GM12878 (cell line): ENCODE measurements at regions not wholly inside any gene's neighbourhood (a gene's known extent, or its start where the extent isn't known, plus 50 kb on each side); places are given as distances from the start of the nearest gene placed in this dataset.

Source experiments
- ATAC-seq: fragments of 200-7000 bp; cut with Tn5 transposase; 3 replicates; pipeline ENCODE4 v1.9.1; 2020; ENCODE audit warnings: mild to moderate bottlenecking, moderate library complexity
- BruUV-seq: library from RNA; stranded (reverse); fragments of 400-500 nt; replicated peaks from 2 replicates; lab custom pipeline; 2021; lab: Mats Ljungman, UMichigan
- CTCF ChIA-PET: fragments of 300-600 bp; sonication (Branson Sonifier 250); formaldehyde crosslinking; extraction: SDS; loops from one replicate; lab custom pipeline; 2021; ENCODE audit warnings: inconsistent platforms; lab: Yijun Ruan, JAX
- POLR2A ChIA-PET: fragments of 350-600 bp; formaldehyde crosslinking; extraction: SDS; loops from one replicate; lab custom pipeline; 2021; ENCODE audit warnings: inconsistent platforms; lab: Charles Lee
- RAD21 ChIA-PET: fragments of 300-600 bp; sonication (Branson Sonifier 250); formaldehyde crosslinking; loops from one replicate; lab custom pipeline; 2023; ENCODE audit warnings: antibody characterized with exemption; ENCODE audit not compliant: unreplicated experiment; lab: Charles Lee
- SMC1A ChIA-PET: fragments of 300-600 bp; sonication (Branson Sonifier 250); formaldehyde crosslinking; loops from one replicate; lab custom pipeline; 2023; ENCODE audit not compliant: unreplicated experiment, uncharacterized antibody; lab: Charles Lee
- DNase-seq: peaks from one replicate; pipeline ENCODE4 v3.0.0-alpha.2; 2011; ENCODE audit warnings: low read depth, low spot score
- FAIRE-seq: peaks from 3 replicates; lab custom pipeline; 2011; peaks lifted over from hg19 to GRCh38; lab: Jason Lieb, UNC
- H2AFZ ChIP-seq: 2 replicates; pipeline ENCODE4 v1.6.0; 2011; ENCODE audit warnings: low read depth, low read length, control low read depth; ENCODE audit not compliant: control insufficient read depth
- H3K27ac ChIP-seq: 2 replicates; pipeline ENCODE4 v1.5.1; 2011; ENCODE audit warnings: control low read depth; ENCODE audit not compliant: control insufficient read depth, insufficient read depth
- H3K27me3 ChIP-seq, 2 experiments: replicated peaks in 1 of 2; 2 replicates each; pipeline versions ENCODE4 v1.6.0 to v1.6.1; 2011; ENCODE audit warnings: low read length in 1 of 2; ENCODE audit not compliant: control insufficient read depth in 2 of 2, insufficient read depth in 2 of 2
- H3K36me3 ChIP-seq, 2 experiments: 2 replicates each; pipeline ENCODE4 v1.5.1; 2011; ENCODE audit warnings: low read length in 1 of 2; ENCODE audit not compliant: control insufficient read depth in 2 of 2, insufficient read depth in 2 of 2
- H3K4me1 ChIP-seq: 2 replicates; pipeline ENCODE4 v1.6.1; 2011; ENCODE audit warnings: mild to moderate bottlenecking, low read length, moderate library complexity, mixed read lengths; ENCODE audit not compliant: control insufficient read depth, insufficient read depth
- H3K4me2 ChIP-seq: 2 replicates; pipeline ENCODE4 v1.6.0; 2011; ENCODE audit warnings: control low read depth; ENCODE audit not compliant: control insufficient read depth, insufficient read depth
- H3K4me3 ChIP-seq: fragments of 200-600 bp; sonication (generic); 2 replicates; pipeline ENCODE4 v1.5.1; 2016
- H3K79me2 ChIP-seq: 2 replicates; pipeline ENCODE4 v1.6.0; 2011; ENCODE audit warnings: low read length; ENCODE audit not compliant: control insufficient read depth, insufficient read depth
- H3K9ac ChIP-seq: 2 replicates; pipeline ENCODE4 v1.8.0; 2011; ENCODE audit warnings: low read length, control low read depth, mixed read lengths; ENCODE audit not compliant: control insufficient read depth, insufficient read depth
- H3K9me3 ChIP-seq: replicated peaks from 3 replicates; pipeline ENCODE4 v1.5.1; 2011; ENCODE audit warnings: mild to moderate bottlenecking, low read length; ENCODE audit not compliant: control insufficient read depth, insufficient read depth
- H4K20me1 ChIP-seq: 2 replicates; pipeline ENCODE4 v1.6.0; 2011; ENCODE audit not compliant: control insufficient read depth, insufficient read depth
- ATF7 ChIP-seq: fragments of 450-650 bp; IDR thresholded peaks from 2 replicates; pipeline ENCODE4 v1.6.1; 2016; ENCODE audit warnings: low read depth, mild to moderate bottlenecking
- CBX5 ChIP-seq: sonication (generic); IDR thresholded peaks from 2 replicates; pipeline ENCODE4 v1.6.1; 2016; ENCODE audit warnings: low read depth, moderate library complexity, mild to moderate bottlenecking, inconsistent platforms
- CHD1 ChIP-seq: IDR thresholded peaks from 2 replicates; pipeline ENCODE4 v1.6.1; 2012; ENCODE audit warnings: low read depth, low read length, improper control_type of control experiment
- CREB1 ChIP-seq: IDR thresholded peaks from 2 replicates; pipeline ENCODE4 v1.6.1; 2012; ENCODE audit warnings: low read depth, mild to moderate bottlenecking, inconsistent platforms
- EED ChIP-seq: sonication (generic); IDR thresholded peaks from 2 replicates; pipeline ENCODE4 v1.6.1; 2016; ENCODE audit warnings: antibody characterized with exemption, low read depth
- HCFC1 ChIP-seq: fragments of 150-350 bp; IDR thresholded peaks from 2 replicates; pipeline ENCODE4 v1.6.1; 2014; ENCODE audit warnings: low read length
- JUNB ChIP-seq: IDR thresholded peaks from 2 replicates; pipeline ENCODE4 v1.6.1; 2016; ENCODE audit warnings: antibody characterized with exemption, mild to moderate bottlenecking
- KDM1A ChIP-seq: fragments of 200-600 bp; sonication (generic); IDR thresholded peaks from 2 replicates; pipeline ENCODE4 v1.6.1; 2016; ENCODE audit warnings: borderline replicate concordance
- KLF5 ChIP-seq: fragments of 450-650 bp; IDR thresholded peaks from 2 replicates; pipeline ENCODE4 v1.6.1; 2014; ENCODE audit warnings: mild to moderate bottlenecking; ENCODE audit not compliant: partially characterized antibody
- MYB ChIP-seq: fragments of 150-350 bp; IDR thresholded peaks from 2 replicates; pipeline ENCODE4 v1.6.1; 2014; ENCODE audit warnings: mild to moderate bottlenecking, low read depth, low read length, borderline replicate concordance
- NBN ChIP-seq: fragments of 450-650 bp; IDR thresholded peaks from 2 replicates; pipeline ENCODE4 v1.6.1; 2016
- NRF1 ChIP-seq: conservative IDR thresholded peaks from 2 replicates; pipeline ENCODE4 v1.6.1; 2011; ENCODE audit warnings: mild to moderate bottlenecking, low read depth, low read length, improper control_type of control experiment
- POLR2AphosphoS5 ChIP-seq: IDR thresholded peaks from 2 replicates; pipeline ENCODE4 v1.6.1; 2011; ENCODE audit warnings: mild to moderate bottlenecking, low read length, inconsistent platforms
- RFX5 ChIP-seq: IDR thresholded peaks from 2 replicates; pipeline ENCODE4 v1.6.1; 2011; ENCODE audit warnings: low read depth, low read length, improper control_type of control experiment
- SMARCA5 ChIP-seq: fragments of 450-650 bp; IDR thresholded peaks from 2 replicates; pipeline ENCODE4 v1.6.1; 2017; ENCODE audit warnings: mild to moderate bottlenecking
- SRF ChIP-seq, 2 experiments: IDR thresholded peaks; 2 replicates each; pipeline ENCODE4 v1.6.1; 2011; ENCODE audit warnings: low read depth in 2 of 2, low read length in 2 of 2, mild to moderate bottlenecking in 1 of 2, moderate library complexity in 1 of 2
- WRNIP1 ChIP-seq: IDR thresholded peaks from 2 replicates; pipeline ENCODE4 v1.6.1; 2011; ENCODE audit warnings: low read depth, low read length, improper control_type of control experiment, borderline replicate concordance
- WGBS: methylation state at CpG from one replicate; pipeline ENCODE4 v1.1.6; 2016; ENCODE audit warnings: low lambda C conversion rate; ENCODE audit not compliant: insufficient replicate concordance, insufficient coverage; ENCODE audit errors: missing lambda C conversion rate; 5-methylcytosine and 5-hydroxymethylcytosine counted together
- in situ Hi-C: fragments of 300-500 bp; cut with MboI; formaldehyde crosslinking; loops from 9 replicates; pipeline ENCODE4 v1.14.3; 2018; ENCODE audit warnings: mixed read lengths
- intact Hi-C: fragments of 100-400 bp; cut with micrococcal nuclease; formaldehyde crosslinking; loops from one replicate; pipeline ENCODE4 v1.14.2; 2022; ENCODE audit not compliant: unreplicated experiment
- TF ChIP-seq, protein P1 (sequence below): IDR thresholded peaks from 2 replicates; pipeline ENCODE4 v1.6.1; 2012; ENCODE audit warnings: mild to moderate bottlenecking, low read depth, low read length
- TF ChIP-seq, protein P2 (sequence below): IDR thresholded peaks from 2 replicates; pipeline ENCODE4 v1.6.1; 2011; ENCODE audit warnings: low read depth, mild to moderate bottlenecking, low read length, moderate library complexity, borderline replicate concordance; ENCODE audit errors: extremely low read depth
- TF ChIP-seq, protein P3 (sequence below): IDR thresholded peaks from 2 replicates; pipeline ENCODE4 v1.6.1; 2012; ENCODE audit warnings: low read length, inconsistent platforms
- TF ChIP-seq, protein P4 (sequence below): IDR thresholded peaks from 2 replicates; pipeline ENCODE4 v1.6.1; 2011; ENCODE audit warnings: borderline replicate concordance, low read depth, mild to moderate bottlenecking, moderate library complexity, mixed read lengths, low read length; ENCODE audit not compliant: insufficient read depth; ENCODE audit errors: extremely low read length

DNA sequence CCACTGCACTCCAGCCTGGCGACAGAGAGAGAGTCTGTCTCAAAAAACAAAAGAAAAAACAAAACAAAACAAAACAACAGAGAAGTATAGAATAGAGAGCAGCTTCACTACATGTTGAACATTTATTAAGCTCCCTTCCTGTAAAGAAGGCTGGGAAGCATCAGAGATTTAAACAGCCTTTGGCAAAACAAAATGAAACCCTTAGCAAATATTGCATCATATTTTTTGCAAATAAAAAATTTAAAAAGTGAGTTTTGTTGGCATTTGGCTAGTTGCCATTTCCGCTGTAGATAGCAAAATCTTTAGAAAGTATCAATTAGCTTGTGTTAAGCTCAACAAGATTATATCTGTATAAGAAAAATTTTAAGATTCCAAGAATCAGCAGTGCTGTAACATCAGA lies 151.2 kb downstream of the SERPINI1 start (continued):
- no peak for TF ChIP-seq KLF5
- TF ChIP-seq SMARCA5 = no peak
- TF ChIP-seq MYB = no peak
- no peak for TF ChIP-seq NRF1
- TF ChIP-seq, protein P1, sequence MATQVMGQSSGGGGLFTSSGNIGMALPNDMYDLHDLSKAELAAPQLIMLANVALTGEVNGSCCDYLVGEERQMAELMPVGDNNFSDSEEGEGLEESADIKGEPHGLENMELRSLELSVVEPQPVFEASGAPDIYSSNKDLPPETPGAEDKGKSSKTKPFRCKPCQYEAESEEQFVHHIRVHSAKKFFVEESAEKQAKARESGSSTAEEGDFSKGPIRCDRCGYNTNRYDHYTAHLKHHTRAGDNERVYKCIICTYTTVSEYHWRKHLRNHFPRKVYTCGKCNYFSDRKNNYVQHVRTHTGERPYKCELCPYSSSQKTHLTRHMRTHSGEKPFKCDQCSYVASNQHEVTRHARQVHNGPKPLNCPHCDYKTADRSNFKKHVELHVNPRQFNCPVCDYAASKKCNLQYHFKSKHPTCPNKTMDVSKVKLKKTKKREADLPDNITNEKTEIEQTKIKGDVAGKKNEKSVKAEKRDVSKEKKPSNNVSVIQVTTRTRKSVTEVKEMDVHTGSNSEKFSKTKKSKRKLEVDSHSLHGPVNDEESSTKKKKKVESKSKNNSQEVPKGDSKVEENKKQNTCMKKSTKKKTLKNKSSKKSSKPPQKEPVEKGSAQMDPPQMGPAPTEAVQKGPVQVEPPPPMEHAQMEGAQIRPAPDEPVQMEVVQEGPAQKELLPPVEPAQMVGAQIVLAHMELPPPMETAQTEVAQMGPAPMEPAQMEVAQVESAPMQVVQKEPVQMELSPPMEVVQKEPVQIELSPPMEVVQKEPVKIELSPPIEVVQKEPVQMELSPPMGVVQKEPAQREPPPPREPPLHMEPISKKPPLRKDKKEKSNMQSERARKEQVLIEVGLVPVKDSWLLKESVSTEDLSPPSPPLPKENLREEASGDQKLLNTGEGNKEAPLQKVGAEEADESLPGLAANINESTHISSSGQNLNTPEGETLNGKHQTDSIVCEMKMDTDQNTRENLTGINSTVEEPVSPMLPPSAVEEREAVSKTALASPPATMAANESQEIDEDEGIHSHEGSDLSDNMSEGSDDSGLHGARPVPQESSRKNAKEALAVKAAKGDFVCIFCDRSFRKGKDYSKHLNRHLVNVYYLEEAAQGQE = no peak
- TF ChIP-seq, protein P2, sequence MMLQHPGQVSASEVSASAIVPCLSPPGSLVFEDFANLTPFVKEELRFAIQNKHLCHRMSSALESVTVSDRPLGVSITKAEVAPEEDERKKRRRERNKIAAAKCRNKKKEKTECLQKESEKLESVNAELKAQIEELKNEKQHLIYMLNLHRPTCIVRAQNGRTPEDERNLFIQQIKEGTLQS = no peak
- TF ChIP-seq, protein P3, sequence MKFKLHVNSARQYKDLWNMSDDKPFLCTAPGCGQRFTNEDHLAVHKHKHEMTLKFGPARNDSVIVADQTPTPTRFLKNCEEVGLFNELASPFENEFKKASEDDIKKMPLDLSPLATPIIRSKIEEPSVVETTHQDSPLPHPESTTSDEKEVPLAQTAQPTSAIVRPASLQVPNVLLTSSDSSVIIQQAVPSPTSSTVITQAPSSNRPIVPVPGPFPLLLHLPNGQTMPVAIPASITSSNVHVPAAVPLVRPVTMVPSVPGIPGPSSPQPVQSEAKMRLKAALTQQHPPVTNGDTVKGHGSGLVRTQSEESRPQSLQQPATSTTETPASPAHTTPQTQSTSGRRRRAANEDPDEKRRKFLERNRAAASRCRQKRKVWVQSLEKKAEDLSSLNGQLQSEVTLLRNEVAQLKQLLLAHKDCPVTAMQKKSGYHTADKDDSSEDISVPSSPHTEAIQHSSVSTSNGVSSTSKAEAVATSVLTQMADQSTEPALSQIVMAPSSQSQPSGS = no peak

DNA sequence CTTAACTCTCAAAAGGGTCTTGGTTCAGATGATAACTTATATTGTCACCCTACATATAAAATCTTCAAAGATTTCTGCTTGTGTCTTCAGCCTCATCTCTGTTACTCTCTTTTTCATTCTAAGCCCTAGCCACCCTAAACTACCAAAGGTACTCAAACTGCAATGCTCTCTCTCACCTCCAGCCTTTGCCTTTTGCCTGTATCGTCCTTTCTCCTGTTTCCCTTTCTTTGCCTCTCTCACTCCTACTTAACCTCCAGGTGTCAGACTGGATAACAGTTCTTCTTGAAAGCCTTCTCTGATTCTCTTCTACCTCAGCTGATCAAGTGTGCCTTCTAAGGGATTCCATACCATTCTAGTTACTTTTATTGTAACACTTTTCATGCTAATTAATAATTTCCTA lies 149.8 kb downstream of the SERPINI1 start:
- no TSS peak for BruUV-seq
- Histone ChIP-seq H3K9ac (no peak overlapping the region), H3K79me2 (no peaks in the 10 kb centered on the region), H3K4me1 (no peaks in the 10 kb centered on the region), H2AFZ (no peak overlapping the region), H3K27me3 (peaks cover 0 to 3% of the 10 kb centered on the region in 2 experiments; a peak in 1 of 4 replicates), H3K9me3 (no peaks in the 10 kb centered on the region), H4K20me1 (no peaks in the 10 kb centered on the region), H3K27ac (no peak overlapping the region), H3K4me2 (no peak overlapping the region), H3K4me3 (no peak overlapping the region), H3K36me3 (no peaks in the 10 kb centered on the region)
- ChIA-PET SMC1A (no interaction called here), POLR2A (no interaction called here), CTCF (no interaction called here), RAD21 (no interaction called here)
- ATAC-seq (peak; percentile 27; the same call in 1 of the 3 replicates), DNase-seq (no peak), FAIRE-seq (no peak)
- intact Hi-C loops (loop anchor here (10.0 kb wide), 1 partner anchor 280 kb away; no protein-coding TSS in a partner anchor), in situ Hi-C loops (no loop called here)
- 0% methylated on average over 1 of the region's 1 CpG for WGBS
- TF ChIP-seq, protein P4, sequence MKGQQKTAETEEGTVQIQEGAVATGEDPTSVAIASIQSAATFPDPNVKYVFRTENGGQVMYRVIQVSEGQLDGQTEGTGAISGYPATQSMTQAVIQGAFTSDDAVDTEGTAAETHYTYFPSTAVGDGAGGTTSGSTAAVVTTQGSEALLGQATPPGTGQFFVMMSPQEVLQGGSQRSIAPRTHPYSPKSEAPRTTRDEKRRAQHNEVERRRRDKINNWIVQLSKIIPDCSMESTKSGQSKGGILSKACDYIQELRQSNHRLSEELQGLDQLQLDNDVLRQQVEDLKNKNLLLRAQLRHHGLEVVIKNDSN = no peak
- TF ChIP-seq CREB1 = no peak
- TF ChIP-seq WRNIP1 = no peak
- no peak for TF ChIP-seq POLR2AphosphoS5
- TF ChIP-seq HCFC1 = no peak
- no peak for TF ChIP-seq JUNB
- TF ChIP-seq KDM1A = no peak
- TF ChIP-seq RFX5 = no peak
- no peak for TF ChIP-seq EED
- TF ChIP-seq CHD1 = no peak
- TF ChIP-seq ATF7 = no peak
- no peak for TF ChIP-seq CBX5
- TF ChIP-seq SRF (IDR thresholded peaks at IDR 0.05; ENCODE audit: low read depth in 2 of 2, low read length in 2 of 2) = no peak
- no peak for TF ChIP-seq NBN
